ENCODE measurements at regions not wholly inside any gene's neighbourhood (a gene's known extent, or its start where the extent isn't known, plus 50 kb on each side); places are given as distances from the start of the nearest gene placed in this dataset.

- DNase-seq = no peak
These were observed 439.3 kb upstream of the DAB2 start for GRCh38 chr5:39863926-39864552.

- DNase-seq = no peak
These were observed 432.3 kb upstream of the DAB2 start for GRCh38 chr5:39857041-39857440.

- DNase-seq = no peak
These were observed 430.1 kb upstream of the DAB2 start for GRCh38 chr5:39854771-39855410.

DNA sequence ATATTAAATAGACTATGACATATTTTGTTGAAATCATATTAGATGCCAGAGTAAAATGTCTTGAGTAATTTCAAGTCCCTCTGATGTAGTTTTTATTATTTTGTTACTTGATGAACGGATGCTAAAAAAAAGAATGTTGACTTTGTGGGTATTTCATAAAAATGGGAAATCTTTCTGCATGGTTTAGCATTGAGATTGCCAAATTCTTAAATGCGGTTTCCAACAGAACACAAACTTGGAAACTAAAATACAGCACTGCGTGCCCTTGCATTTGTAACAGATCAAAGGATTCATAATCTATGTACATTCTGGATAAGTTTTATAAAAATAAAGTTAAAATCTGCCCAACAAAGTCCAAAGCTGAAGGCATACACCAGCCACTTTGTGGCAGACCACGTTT, 425.5 kb upstream of the DAB2 start:
- DNase-seq = no peak

GRCh38 chr5:39846144-39846543, 421.4 kb upstream of the DAB2 start:
- DNase-seq = no peak

DNA sequence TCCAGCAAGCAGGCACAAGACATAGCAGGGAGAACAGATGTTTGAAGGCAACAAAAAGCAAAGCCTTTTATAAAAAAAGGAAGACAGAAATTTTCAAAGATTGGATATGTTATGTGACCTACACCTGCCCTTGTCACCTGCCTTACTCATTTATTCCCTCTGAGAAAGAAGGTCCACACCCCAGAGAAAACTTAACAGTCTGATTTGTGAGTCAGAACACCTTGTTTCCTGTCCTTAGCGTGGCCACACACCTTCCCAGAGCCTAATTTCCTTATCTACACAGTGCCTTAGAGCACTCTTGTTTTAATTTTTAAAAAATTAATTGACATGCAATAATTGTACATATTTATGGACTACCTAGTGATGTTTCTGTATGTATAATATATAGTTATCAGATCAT, 419.0 kb upstream of the DAB2 start:
- no peak for DNase-seq

- DNase-seq = no peak
These were observed 410.6 kb upstream of the DAB2 start for GRCh38 chr5:39835371-39835770.

DNA sequence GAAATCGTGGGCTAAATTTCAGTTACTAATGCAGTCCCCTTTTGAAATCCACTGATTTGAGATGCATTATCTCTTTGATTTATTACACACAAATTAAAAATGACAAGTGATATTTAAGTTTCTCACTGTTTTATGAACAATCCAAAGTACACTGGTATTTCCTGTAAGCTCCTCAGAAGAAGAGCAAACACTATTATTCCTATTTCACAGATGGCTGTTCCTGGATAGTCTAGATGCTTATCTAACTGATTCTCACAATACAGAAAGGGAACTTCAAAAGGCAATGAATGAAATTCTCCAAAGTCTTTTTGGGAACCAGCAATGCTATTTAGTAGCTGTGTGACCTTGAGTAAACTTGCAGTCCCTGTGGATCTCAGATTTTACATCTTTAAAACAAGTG, 404.7 kb upstream of the DAB2 start:
- no peak for DNase-seq

DNA sequence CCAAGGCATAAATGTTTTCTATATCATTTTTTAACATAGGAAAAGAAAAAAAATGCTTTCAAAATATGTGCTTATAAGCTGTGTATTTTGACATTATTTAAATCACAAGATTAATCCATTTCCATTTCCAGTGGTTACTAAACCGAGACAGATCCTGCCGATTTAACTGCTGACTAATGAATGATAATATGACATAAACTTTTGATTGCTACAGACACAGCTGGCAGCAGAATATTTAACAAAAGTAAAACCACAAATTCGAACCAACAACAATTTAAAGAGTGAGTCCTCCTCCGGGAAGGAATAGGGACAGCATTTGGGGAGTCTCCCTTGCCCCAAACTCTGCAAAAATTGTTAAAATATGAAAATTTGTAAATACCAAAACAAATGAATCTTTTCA, 401.3 kb upstream of the DAB2 start:
- DNase-seq = no peak

DNA sequence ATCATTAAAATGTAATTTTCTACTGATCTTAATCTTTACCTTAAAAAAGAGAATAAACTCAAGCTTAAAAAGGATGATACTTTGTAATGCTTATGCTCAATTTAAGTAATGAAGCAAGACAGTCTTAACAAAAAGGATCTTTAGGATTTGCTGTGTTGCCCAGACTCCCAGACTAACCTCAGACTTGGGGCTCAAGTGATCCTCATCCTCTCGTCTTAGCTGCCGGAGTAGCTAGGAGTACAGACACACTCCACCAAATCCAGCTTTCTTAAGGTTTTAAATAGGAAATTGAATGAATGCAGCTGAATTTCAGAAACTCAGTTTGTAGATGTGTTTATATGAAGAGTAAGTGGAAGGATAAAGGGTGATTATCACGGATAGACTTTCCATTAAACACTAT, 400.5 kb upstream of the DAB2 start:
- DNase-seq = no peak

DNA sequence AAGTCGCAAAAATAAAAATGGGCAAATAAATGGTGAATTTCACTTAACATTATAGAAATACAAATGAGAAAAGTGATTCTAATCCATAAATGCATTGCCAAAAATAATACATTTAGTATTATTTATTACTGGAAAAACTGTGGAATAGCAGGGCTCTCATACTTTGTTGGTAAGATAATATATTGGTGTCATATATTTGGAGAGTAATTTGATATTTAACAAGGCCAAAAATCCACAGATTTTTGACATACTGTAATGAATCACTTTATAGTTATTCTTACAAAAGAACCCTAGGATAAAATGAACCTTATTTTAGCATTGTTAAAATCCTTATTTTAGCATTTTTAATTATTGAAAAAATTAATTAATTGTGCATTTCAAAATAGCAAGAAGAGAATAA, 397.2 kb upstream of the DAB2 start:
- DNase-seq = no peak

DNA sequence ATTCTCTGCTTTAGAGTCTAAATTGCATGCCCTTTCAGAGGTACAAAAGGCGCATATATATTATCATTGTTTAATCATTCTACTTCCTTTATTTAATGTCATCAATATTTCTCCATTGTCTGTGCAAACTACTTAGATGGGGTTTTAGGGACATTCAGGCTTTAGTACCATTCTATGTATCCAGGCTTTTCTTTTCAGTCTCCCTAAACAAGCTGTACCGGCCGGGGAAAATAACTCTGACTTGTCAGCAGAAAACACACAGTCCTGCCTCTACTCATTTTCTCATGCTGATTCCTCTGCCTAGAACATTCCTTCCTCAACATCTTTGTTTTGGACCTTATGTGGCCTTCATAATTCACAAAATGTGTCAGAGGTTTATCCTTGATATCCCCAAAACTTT, 392.1 kb upstream of the DAB2 start:
- no peak for DNase-seq

GRCh38 chr5:39816156-39816845, 391.5 kb upstream of the DAB2 start:
- DNase-seq = no peak

DNA sequence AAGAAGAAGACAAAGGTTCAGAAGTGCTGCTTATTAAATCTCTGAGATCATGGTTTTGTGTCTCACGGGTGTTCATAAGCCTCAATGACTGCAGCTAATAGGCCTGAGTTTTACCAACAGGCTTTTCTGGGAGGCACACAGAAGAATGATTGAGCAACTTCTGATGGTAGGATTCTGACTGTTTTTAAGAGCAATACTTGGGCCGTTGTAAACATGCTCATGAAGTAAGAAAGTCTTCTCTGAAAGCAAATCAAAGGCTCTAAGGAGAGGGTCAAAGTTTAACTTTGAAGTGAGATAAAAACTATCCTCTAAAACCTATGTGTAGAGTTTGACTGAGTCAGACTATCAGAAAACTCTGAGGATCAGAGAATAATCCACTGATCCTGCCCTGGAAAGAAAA, 390.9 kb upstream of the DAB2 start:
- DNase-seq = no peak

DNA sequence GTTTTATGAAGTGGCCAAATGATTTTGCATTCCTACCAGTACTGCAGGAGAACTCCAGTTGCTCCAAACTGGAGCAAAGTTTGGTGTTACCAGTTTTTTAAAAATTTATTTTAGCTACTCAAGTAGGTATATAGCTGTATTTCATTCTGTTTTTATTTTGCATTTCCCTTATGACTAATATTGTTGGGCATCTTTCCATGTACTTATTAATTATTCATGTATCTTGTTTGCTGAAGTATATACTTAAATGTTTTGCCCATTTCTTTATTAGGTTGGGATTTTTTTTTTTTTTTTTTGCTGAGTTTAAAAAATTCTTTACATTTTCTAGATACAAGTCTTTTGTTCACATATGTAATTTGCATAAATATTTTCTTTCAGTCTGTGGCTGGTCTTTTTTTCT, 386.6 kb upstream of the DAB2 start:
- DNase-seq = no peak

DNA sequence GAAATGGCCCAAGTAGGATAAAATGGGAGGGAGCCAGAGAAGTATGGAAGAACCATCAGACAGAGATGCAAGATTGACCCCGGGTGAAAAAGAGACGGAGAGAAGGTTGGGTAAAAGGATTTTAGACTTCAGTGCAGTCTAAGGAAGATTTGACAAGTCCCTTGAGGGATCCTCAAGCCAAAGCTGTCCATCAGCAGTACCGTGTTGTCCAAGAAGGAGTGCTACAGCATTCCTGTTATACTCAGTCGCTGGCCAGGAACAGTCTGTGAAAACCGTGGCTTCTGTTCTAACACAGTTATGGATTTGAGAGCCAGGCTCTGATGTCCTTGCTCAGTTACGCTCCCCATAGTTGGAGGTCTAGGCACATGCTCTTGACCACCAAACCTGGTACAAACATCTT, 383.9 kb upstream of the DAB2 start:
- DNase-seq = no peak

GRCh38 chr5:39801306-39801705, 376.5 kb upstream of the DAB2 start:
- no peak for DNase-seq

- no peak for DNase-seq
These were observed 375.3 kb upstream of the DAB2 start for GRCh38 chr5:39800042-39800601.

DNA sequence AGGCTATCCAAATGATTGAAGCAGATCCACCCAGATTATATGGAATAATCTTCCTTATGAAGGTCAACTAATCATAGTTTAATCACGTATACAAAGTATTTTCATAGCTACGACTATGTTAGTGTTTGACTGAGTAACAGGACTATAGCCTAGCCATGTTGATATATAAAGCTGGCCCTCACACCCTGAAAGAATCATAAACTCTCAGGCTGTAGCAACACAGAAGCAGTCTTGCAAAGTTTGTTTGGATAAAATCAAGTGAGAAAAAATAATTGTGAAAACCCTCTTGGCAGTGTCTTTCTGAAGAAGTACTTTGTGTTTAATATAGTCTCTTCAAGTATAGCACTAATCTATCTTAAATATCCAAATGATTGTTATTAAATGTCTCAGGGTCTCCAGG, 374.5 kb upstream of the DAB2 start:
- no peak for DNase-seq

GRCh38 chr5:39794513-39795210, 369.9 kb upstream of the DAB2 start:
- DNase-seq = no peak

GRCh38 chr5:39785410-39785809, 360.6 kb upstream of the DAB2 start:
- DNase-seq = no peak

GRCh38 chr5:39783756-39784421, 359.1 kb upstream of the DAB2 start:
- DNase-seq = no peak

- DNase-seq = no peak
These were observed 355.6 kb upstream of the DAB2 start for GRCh38 chr5:39780347-39780746.
